ENCODE measurements at regions not wholly inside any gene's neighbourhood (a gene's known extent, or its start where the extent isn't known, plus 50 kb on each side); places are given as distances from the start of the nearest gene placed in this dataset.

DNA sequence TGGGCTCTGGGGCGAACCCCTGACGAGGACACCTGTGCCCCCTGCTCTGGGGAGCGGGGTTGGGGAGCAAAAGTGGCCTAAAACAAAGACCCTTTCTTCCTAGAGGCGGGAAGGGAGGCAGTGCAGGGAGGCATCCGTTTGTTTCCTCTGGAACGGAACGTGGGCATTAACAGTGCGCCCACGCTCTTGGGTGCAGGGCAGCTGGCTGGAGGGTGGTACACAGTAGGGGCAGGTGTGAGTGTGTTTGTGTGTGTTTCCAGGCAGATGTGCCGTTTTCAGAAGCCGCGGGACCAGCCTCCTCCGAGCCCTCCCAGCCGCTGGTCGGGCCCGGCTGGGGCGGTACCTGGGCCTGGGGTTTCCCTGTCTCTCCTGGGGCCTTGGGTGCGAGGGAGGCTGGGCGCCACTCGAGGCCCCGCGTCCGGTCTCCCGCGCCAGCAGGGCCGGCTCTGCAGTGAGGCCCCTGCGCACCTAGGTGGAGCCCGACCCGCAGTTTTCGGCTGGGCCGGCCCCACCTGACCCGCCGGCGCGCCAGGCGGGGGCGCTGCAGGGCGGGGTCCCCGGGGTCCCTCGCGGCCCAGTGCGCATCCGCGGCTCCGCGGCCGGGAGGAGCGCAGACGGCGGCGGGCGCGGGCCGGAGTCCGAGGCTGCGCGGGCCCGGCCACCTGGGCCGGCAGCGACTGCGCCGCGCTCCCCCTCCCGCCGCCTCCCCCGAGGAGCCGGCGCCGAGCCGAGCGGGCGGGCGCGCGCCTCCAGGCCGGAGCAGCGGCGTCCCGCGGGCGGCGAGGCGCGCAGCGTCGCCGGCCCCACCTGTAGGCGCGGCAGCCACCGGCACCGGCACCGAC lies 1252.7 kb downstream of the BRD1 start (continued):
- TF ChIP-seq ZNF850 (CRISPR knock-in tag; conservative IDR thresholded peaks at IDR 0.05) (no peak), TBP (CRISPR knock-in tag; IDR thresholded peaks at IDR 0.05) (no peak), ZNF709 (CRISPR knock-in tag; IDR thresholded peaks at IDR 0.05) (no peak), KDM5B (CRISPR knock-in tag; IDR thresholded peaks at IDR 0.05; ENCODE audit: borderline replicate concordance) (0 out of 2 replicates have a peak, but pooled peaks have one; percentile 33), MZF1 (CRISPR knock-in tag; IDR thresholded peaks at IDR 0.05; ENCODE audit: borderline replicate concordance) (no peak), IKZF4 (CRISPR knock-in tag; IDR thresholded peaks at IDR 0.05; ENCODE audit: borderline replicate concordance, low read depth, not compliant biosample characterization) (no peak), ZFX (CRISPR knock-in tag; IDR thresholded peaks at IDR 0.05; ENCODE audit: low read depth) (peak; percentile 54), MLXIP (CRISPR knock-in tag; IDR thresholded peaks at IDR 0.05; ENCODE audit: borderline replicate concordance) (no peak), KAT8 (CRISPR knock-in tag; IDR thresholded peaks at IDR 0.05) (no peak), ZNF510 (CRISPR knock-in tag; IDR thresholded peaks at IDR 0.05; ENCODE audit: low read depth) (no peak), ZFP36L2 (CRISPR knock-in tag; IDR thresholded peaks at IDR 0.05) (no peak), ZNF746 (CRISPR knock-in tag; IDR thresholded peaks at IDR 0.05) (no peak), GFI1 (CRISPR knock-in tag; IDR thresholded peaks at IDR 0.05; ENCODE audit: borderline replicate concordance) (no peak), ZNF138 (CRISPR knock-in tag; IDR thresholded peaks at IDR 0.05; ENCODE audit: low read depth) (no peak), ZKSCAN1 (IDR thresholded peaks at IDR 0.05; ENCODE audit: low read length) (no peak)
- TF ChIP-seq, protein P1, sequence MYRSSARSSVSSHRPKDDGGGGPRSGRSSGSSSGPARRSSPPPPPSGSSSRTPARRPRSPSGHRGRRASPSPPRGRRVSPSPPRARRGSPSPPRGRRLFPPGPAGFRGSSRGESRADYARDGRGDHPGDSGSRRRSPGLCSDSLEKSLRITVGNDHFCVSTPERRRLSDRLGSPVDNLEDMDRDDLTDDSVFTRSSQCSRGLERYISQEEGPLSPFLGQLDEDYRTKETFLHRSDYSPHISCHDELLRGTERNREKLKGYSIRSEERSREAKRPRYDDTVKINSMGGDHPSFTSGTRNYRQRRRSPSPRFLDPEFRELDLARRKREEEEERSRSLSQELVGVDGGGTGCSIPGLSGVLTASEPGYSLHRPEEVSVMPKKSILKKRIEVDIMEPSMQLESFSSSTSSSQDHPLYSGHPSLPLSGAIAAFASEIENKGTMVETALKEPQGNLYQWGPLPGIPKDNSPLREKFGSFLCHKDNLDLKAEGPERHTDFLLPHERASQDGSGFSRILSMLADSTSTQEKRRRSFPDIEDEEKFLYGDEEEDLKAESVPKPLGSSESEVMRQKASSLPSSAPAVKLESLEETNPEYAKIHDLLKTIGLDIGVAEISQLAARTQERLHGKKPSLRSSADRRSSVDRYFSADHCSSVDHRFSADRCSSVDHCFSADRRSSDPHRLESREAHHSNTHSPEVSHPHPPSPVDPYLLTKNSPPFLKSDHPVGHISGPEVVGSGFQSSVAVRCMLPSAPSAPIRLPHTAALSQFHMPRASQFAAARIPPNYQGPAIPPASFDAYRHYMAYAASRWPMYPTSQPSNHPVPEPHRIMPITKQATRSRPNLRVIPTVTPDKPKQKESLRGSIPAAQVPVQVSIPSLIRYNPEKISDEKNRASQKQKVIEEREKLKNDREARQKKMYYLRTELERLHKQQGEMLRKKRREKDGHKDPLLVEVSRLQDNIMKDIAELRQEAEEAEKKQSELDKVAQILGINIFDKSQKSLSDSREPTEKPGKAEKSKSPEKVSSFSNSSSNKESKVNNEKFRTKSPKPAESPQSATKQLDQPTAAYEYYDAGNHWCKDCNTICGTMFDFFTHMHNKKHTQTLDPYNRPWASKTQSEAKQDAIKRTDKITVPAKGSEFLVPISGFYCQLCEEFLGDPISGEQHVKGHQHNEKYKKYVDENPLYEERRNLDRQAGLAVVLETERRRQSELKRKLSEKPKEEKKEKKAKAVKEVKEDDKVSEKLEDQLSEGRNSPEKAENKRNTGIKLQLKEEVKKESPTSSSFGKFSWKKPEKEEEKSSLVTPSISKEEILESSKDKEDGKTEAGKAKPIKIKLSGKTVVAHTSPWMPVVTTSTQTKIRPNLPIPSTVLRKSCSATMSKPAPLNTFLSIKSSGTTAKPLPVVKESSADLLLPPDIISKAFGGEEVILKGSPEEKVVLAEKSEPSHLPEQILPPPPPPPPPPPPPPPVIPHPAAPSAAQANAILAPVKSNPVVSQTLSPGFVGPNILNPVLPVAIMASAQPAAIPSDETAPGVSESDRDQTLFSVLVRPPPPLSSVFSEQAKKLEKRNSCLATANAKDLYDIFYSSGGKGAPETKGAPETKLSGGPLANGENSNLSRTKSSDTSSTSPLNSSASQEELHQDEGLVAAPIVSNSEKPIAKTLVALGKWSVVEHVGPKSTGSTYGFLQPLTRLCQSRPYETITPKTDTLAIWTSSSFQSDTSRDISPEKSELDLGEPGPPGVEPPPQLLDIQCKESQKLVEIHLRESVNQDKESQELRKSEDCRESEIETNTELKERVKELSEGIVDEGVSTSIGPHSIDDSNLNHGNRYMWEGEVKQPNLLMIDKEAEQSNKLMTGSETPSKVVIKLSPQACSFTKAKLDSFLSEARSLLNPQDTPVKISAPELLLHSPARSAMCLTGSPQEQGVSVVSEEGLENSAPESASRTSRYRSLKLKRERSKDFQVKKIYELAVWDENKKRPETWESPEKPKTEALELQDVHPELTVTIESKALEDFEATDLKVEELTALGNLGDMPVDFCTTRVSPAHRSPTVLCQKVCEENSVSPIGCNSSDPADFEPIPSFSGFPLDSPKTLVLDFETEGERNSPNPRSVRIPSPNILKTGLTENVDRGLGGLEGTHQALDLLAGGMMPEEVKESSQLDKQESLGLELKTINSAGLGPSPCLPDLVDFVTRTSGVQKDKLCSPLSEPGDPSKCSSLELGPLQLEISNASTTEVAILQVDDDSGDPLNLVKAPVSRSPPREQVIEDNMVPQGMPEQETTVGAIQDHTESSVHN (CRISPR knock-in tag; IDR thresholded peaks at IDR 0.05) = no peak
- TF ChIP-seq, protein P2, sequence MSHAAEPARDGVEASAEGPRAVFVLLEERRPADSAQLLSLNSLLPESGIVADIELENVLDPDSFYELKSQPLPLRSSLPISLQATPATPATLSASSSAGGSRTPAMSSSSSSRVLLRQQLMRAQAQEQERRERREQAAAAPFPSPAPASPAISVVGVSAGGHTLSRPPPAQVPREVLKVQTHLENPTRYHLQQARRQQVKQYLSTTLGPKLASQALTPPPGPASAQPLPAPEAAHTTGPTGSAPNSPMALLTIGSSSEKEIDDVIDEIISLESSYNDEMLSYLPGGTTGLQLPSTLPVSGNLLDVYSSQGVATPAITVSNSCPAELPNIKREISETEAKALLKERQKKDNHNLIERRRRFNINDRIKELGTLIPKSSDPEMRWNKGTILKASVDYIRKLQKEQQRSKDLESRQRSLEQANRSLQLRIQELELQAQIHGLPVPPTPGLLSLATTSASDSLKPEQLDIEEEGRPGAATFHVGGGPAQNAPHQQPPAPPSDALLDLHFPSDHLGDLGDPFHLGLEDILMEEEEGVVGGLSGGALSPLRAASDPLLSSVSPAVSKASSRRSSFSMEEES (CRISPR knock-in tag; IDR thresholded peaks at IDR 0.05) = no peak

Data from HepG2 (cell line).